ENCODE measurements at regions not wholly inside any gene's neighbourhood (a gene's known extent, or its start where the extent isn't known, plus 50 kb on each side); places are given as distances from the start of the nearest gene placed in this dataset.

GRCh38 chr10:113473851-113474250, 79.0 kb upstream of the HABP2 start:
- peak overlapping the region; percentile 69 to 78 for H3K27ac ChIP-seq
- H3K4me1 ChIP-seq: peaks cover 0 to 60% (median 39%) of the 10 kb centered on the region in 4 donors
- intact Hi-C loops (cut with DNase I; ENCODE audit: low total_unique reads): no loop called here
- H3K9me3 ChIP-seq: peaks cover 0 to under 1% (median 0%) of the 10 kb centered on the region in 3 donors
- no peaks in the 10 kb centered on the region for H3K36me3 ChIP-seq
- H3K27me3 ChIP-seq: no peaks in the 10 kb centered on the region
- no peak for DNase-seq
- TF ChIP-seq CTCF (IDR thresholded peaks at IDR 0.05): no peak
- H3K4me3 ChIP-seq: no peak overlapping the region

GRCh38 chr10:113474752-113475151, 78.1 kb upstream of the HABP2 start:
- intact Hi-C loops (cut with DNase I; ENCODE audit: low total_unique reads): no loop called here
- peak overlapping the region; percentile 69 to 78 for H3K27ac ChIP-seq
- peaks cover 0 to 60% (median 39%) of the 10 kb centered on the region in 4 donors for H3K4me1 ChIP-seq
- no peaks in the 10 kb centered on the region for H3K36me3 ChIP-seq
- TF ChIP-seq CTCF (IDR thresholded peaks at IDR 0.05): no peak
- H3K9me3 ChIP-seq: peaks cover 0 to 9% (median 7%) of the 10 kb centered on the region in 3 donors
- H3K27me3 ChIP-seq: no peaks in the 10 kb centered on the region
- no peak overlapping the region for H3K4me3 ChIP-seq
- no peak for DNase-seq

GRCh38 chr10:113475381-113475807, 77.5 kb upstream of the HABP2 start:
- TF ChIP-seq CTCF (IDR thresholded peaks at IDR 0.05): peak; percentile 10 to 23
- Histone ChIP-seq H3K9me3 (peaks cover 0 to 11% (median 10%) of the 10 kb centered on the region in 3 donors), H3K27me3 (no peaks in the 10 kb centered on the region), H3K4me1 (peaks cover 0 to 60% (median 39%) of the 10 kb centered on the region in 4 donors), H3K27ac (peak overlapping the region; percentile 69 to 78), H3K36me3 (no peaks in the 10 kb centered on the region), H3K4me3 (peak overlapping the region in 1 of 2 donors; percentile 18)
- DNase-seq: no peak
- intact Hi-C loops (cut with DNase I; ENCODE audit: low total_unique reads): no loop called here

GRCh38 chr10:113476191-113476590, 76.7 kb upstream of the HABP2 start:
- intact Hi-C loops (cut with DNase I; ENCODE audit: low total_unique reads): no loop called here
- Histone ChIP-seq H3K9me3 (peaks cover 0 to 15% (median 14%) of the 10 kb centered on the region in 3 donors), H3K4me3 (peak overlapping the region in 1 of 2 donors; percentile 18), H3K36me3 (no peaks in the 10 kb centered on the region), H3K27ac (peak overlapping the region; percentile 69 to 78), H3K4me1 (peaks cover 0 to 60% (median 39%) of the 10 kb centered on the region in 4 donors), H3K27me3 (no peaks in the 10 kb centered on the region)
- no peak for TF ChIP-seq CTCF (IDR thresholded peaks at IDR 0.05)
- peak; percentile 36 to 71 for DNase-seq

GRCh38 chr10:113476673-113477072, 76.2 kb upstream of the HABP2 start:
- H3K4me3 ChIP-seq: peak overlapping the region in 1 of 2 donors; percentile 18
- intact Hi-C loops (cut with DNase I; ENCODE audit: low total_unique reads): no loop called here
- no peak for DNase-seq

More at GRCh38 chr10:113476673-113477072, 76.2 kb upstream of the HABP2 start:
- Histone ChIP-seq H3K4me1 (peaks cover 0 to 60% (median 39%) of the 10 kb centered on the region in 4 donors), H3K9me3 (peaks cover 0 to 18% (median 15%) of the 10 kb centered on the region in 3 donors), H3K36me3 (no peaks in the 10 kb centered on the region), H3K27me3 (no peaks in the 10 kb centered on the region), H3K27ac (peak overlapping the region; percentile 69 to 78)
- TF ChIP-seq CTCF (IDR thresholded peaks at IDR 0.05): no peak

Measured in tibial artery (tissue), 4 donors.